Gastroesophageal sphincter (tissue), 4 donors: ENCODE measurements at regions not wholly inside any gene's neighbourhood (a gene's known extent, or its start where the extent isn't known, plus 50 kb on each side); places are given as distances from the start of the nearest gene placed in this dataset.

Experiments used
- ATAC-seq: fragments of 150-250 bp; one replicate; pipeline ENCODE4 v1.9.1; 2016; ENCODE audit warnings: mild to moderate bottlenecking, moderate library complexity
- H3K27ac ChIP-seq, 4 donors: fragments of 200-600 bp; sonication (generic) in 3 of 4; 1 replicate in 3 of 4; 2 replicates in 1 of 4; pipeline ENCODE4 v1.5.1; 2016 to 2019
- H3K27me3 ChIP-seq: fragments of 200-600 bp; sonication (generic); one replicate; pipeline ENCODE4 v1.5.1; 2019
- H3K36me3 ChIP-seq, 2 donors: fragments of 200-600 bp; sonication (generic); one replicate each; pipeline ENCODE4 v1.5.1; 2019; ENCODE audit warnings: control low read depth in 1 of 2
- H3K4me1 ChIP-seq, 3 donors: fragments of 200-600 bp; sonication (generic); 1 replicate in 2 of 3; 2 replicates in 1 of 3; pipeline ENCODE4 v1.5.1; 2016 to 2019; ENCODE audit warnings: control low read depth in 2 of 3
- H3K4me3 ChIP-seq, 2 donors: fragments of 200-600 bp; sonication (generic); one replicate each; pipeline ENCODE4 v1.5.1; 2019; ENCODE audit warnings: mild to moderate bottlenecking in 1 of 2, moderate library complexity in 1 of 2
- H3K9me3 ChIP-seq, 3 donors: fragments of 200-600 bp; sonication (generic); one replicate each; pipeline ENCODE4 v1.5.1; 2017 to 2019; ENCODE audit warnings: control low read depth in 2 of 3
- EP300 ChIP-seq: sonication (generic); formaldehyde crosslinking; IDR thresholded peaks from one replicate; pipeline ENCODE4 v1.6.1; 2017; ENCODE audit warnings: antibody characterized with exemption, mild to moderate bottlenecking
- POLR2A ChIP-seq, 2 donors: fragments of 450-650 bp; IDR thresholded peaks; one replicate each; pipeline ENCODE4 v1.6.1; 2017; ENCODE audit warnings: antibody characterized with exemption in 2 of 2, mild to moderate bottlenecking in 2 of 2, moderate library complexity in 1 of 2
- POLR2AphosphoS5 ChIP-seq: sonication (generic); formaldehyde crosslinking; IDR thresholded peaks from one replicate; pipeline ENCODE4 v1.6.1; 2017; ENCODE audit warnings: antibody characterized with exemption
- WGBS, 2 donors: methylation state at CpG; one replicate each; pipeline ENCODE4 v1.1.5; 2018; ENCODE audit warnings: low coverage in 1 of 2; 5-methylcytosine and 5-hydroxymethylcytosine counted together
- TF ChIP-seq, protein P1 (sequence below), 4 experiments: fragments of 200-600 bp in 2 of 4; fragments of 450-650 bp in 2 of 4; sonication (generic) in 1 of 4; IDR thresholded peaks; one replicate each; pipeline ENCODE4 v1.5.1; 2017 to 2019; ENCODE audit warnings: antibody characterized with exemption in 4 of 4, mild to moderate bottlenecking in 2 of 4, moderate library complexity in 2 of 4

DNA sequence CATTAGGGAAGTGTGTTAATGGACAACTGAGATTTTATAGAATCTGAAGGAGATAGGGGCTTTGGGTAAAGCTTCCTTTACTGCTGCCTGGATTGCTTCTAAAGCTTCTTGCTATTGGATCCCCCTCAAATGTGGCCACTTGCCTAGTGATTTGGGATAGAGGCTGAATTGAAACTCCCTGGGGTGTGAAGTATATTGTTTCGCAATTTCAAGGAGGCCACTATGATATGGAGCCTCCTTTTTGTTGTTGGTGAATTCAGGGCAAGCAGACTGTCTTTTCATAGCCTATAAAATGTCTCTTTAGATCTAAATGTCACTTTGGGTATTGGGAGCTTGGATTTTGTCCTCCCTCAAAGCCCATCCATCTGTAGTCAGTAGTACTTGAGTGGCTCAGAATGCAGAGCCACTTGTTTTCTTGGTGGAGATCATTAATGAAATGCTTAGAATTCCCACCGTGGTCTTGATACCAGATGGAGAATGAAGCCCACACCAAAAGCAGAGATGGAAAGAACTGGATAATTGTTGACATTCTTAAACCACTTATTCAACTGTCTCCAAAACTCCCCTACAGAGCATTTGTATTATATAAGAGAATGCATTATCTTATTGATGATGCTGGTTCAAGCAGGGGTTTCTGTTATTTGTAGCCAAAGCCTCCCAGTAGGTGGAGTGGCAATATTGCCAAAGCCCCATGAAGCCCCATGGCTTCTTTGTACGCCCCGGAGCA is 144.3 kb upstream of the KCNE2 start:
- ATAC-seq = no peak
- Histone ChIP-seq H3K27me3 (no peaks in the 10 kb centered on the region), H3K27ac (no peak overlapping the region), H3K4me1 (peaks cover 0 to 11% (median 0%) of the 10 kb centered on the region in 3 donors), H3K4me3 (no peak overlapping the region), H3K9me3 (no peaks in the 10 kb centered on the region), H3K36me3 (no peaks in the 10 kb centered on the region)
- WGBS, 2 donors = 95 to 96% methylated on average over 3 of the region's 4 CpGs
- no peak for TF ChIP-seq EP300
- no peak for TF ChIP-seq POLR2AphosphoS5
- no peak for TF ChIP-seq POLR2A (IDR thresholded peaks at IDR 0.05)
- TF ChIP-seq, protein P1, sequence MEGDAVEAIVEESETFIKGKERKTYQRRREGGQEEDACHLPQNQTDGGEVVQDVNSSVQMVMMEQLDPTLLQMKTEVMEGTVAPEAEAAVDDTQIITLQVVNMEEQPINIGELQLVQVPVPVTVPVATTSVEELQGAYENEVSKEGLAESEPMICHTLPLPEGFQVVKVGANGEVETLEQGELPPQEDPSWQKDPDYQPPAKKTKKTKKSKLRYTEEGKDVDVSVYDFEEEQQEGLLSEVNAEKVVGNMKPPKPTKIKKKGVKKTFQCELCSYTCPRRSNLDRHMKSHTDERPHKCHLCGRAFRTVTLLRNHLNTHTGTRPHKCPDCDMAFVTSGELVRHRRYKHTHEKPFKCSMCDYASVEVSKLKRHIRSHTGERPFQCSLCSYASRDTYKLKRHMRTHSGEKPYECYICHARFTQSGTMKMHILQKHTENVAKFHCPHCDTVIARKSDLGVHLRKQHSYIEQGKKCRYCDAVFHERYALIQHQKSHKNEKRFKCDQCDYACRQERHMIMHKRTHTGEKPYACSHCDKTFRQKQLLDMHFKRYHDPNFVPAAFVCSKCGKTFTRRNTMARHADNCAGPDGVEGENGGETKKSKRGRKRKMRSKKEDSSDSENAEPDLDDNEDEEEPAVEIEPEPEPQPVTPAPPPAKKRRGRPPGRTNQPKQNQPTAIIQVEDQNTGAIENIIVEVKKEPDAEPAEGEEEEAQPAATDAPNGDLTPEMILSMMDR (IDR thresholded peaks at IDR 0.05) = no peak

DNA sequence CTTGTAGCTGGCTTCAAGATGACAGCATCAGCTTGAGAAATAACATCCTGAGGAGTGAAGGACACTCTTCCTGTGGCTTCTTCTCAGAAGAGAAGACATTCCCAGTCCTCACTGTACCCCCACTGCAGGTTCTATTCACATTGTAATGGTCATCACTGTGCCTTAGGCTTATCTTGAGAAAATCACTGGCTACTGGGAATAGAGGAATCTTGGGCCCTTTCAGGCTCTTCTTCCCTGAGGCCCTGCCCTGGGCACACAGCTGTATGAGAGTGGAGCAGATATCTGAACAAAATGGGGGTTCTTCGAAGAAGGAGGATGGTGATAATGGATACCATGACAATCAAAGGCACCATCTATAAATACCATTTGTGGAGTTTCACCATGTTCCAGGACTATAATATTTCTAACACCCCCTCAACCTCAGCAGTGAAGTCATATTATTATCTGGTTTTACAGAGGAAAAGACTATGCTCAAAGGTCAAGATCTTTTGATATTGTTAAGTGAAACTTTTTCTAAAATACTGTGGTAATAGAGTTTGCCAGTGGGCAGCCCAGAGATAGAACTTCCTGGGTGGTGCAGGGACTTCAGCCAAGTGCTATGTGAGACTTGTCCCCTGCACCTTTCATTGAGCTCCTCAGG is 143.1 kb upstream of the KCNE2 start:
- no peak for TF ChIP-seq EP300
- TF ChIP-seq, protein P1 (IDR thresholded peaks at IDR 0.05) = no peak
- TF ChIP-seq POLR2A (IDR thresholded peaks at IDR 0.05) = no peak
- no peak for TF ChIP-seq POLR2AphosphoS5
- H3K4me3 ChIP-seq = no peak overlapping the region
- H3K9me3 ChIP-seq = no peaks in the 10 kb centered on the region
- H3K27me3 ChIP-seq = no peaks in the 10 kb centered on the region
- H3K36me3 ChIP-seq = no peaks in the 10 kb centered on the region
- no peak overlapping the region for H3K27ac ChIP-seq
- peaks cover 0 to 11% (median 0%) of the 10 kb centered on the region in 3 donors for H3K4me1 ChIP-seq
- ATAC-seq = no peak
- 83 to 100% methylated on average over 1 of the region's 1 CpG for WGBS, 2 donors

DNA sequence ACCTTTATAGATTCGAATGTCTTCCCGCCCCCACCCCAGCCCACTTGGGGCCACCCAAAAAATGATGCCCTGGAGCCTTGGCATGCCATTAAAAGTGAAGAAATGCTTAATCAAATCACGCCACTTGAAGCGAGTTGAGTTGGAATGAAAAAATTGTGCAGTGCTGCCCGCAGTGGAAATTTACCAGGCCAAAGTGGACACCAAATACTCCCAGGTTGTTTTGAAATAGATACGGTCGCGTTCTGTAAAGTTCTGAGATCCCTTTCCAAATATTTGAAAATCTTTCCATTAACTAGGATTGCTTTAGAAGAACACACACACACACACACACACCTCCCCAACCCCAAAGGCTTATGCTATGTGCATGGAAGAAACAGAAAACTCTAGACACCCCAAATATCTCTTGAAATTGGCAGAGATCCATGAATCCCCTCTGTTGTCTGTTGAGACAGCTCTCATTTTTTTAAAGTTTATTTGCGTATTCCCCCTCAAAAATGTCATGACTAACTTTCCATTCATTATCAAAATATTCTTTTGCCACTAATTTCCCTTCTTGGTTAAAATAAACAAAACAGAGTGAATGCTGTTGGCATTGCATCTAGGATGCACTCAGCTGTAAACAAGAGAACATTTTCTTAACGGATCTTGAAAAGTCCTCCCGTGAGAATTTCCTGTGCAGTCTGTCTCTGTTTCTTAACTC is 142.3 kb upstream of the KCNE2 start:
- TF ChIP-seq EP300 (no peak), POLR2AphosphoS5 (no peak), POLR2A (IDR thresholded peaks at IDR 0.05) (no peak)
- TF ChIP-seq, protein P1 (IDR thresholded peaks at IDR 0.05) = no peak
- Histone ChIP-seq H3K27ac (no peak overlapping the region), H3K4me3 (no peak overlapping the region), H3K36me3 (no peaks in the 10 kb centered on the region), H3K27me3 (no peaks in the 10 kb centered on the region), H3K4me1 (peaks cover 0 to 11% (median 0%) of the 10 kb centered on the region in 3 donors), H3K9me3 (no peaks in the 10 kb centered on the region)
- no peak for ATAC-seq
- 47 to 71% methylated on average over 8 to 10 of the region's 11 CpGs for WGBS, 2 donors

DNA sequence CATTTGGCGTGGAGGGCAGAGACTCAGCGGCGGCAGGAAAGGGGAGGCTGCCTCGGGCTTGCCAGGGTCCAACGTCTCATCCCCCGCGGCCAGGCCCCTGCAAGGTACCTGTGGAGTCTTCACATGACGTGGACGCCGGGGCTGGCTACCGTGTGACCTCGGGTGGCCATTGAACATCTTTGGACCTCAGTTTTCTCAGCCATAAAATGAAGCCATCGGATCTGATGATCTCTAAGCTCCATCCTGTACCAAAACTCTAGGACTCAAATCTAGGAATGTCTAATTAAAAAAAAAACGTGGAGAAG is 141.8 kb upstream of the KCNE2 start:
- 73 to 86% methylated on average over 1 to 10 of the region's 14 CpGs for WGBS, 2 donors

More for the DNA sequence above, 141.8 kb upstream of the KCNE2 start:
- TF ChIP-seq, protein P1 (IDR thresholded peaks at IDR 0.05) = no peak
- no peak for TF ChIP-seq EP300
- TF ChIP-seq POLR2A (IDR thresholded peaks at IDR 0.05) = no peak
- no peak for TF ChIP-seq POLR2AphosphoS5
- H3K4me1 ChIP-seq = peaks cover 0 to 11% (median 0%) of the 10 kb centered on the region in 3 donors
- no peaks in the 10 kb centered on the region for H3K36me3 ChIP-seq
- no peak overlapping the region for H3K27ac ChIP-seq
- no peak for ATAC-seq
- no peak overlapping the region for H3K4me3 ChIP-seq
- no peaks in the 10 kb centered on the region for H3K27me3 ChIP-seq
- no peaks in the 10 kb centered on the region for H3K9me3 ChIP-seq
